ENCODE measurements at regions not wholly inside any gene's neighbourhood (a gene's known extent, or its start where the extent isn't known, plus 50 kb on each side); places are given as distances from the start of the nearest gene placed in this dataset.

- H4K91ac ChIP-seq (ENCODE audit: insufficient read depth, low read depth, low read length): no peak overlapping the region
- no peak overlapping the region for H2BK5ac ChIP-seq (ENCODE audit: low read depth, low read length, poor library complexity, severe bottlenecking)
- no peaks in the 10 kb centered on the region for H3K36me3 ChIP-seq (ENCODE audit: control insufficient read depth, insufficient read depth, low read length)
- H3K9me3 ChIP-seq (ENCODE audit: control insufficient read depth, insufficient read depth, low read length): no peaks in the 10 kb centered on the region; the same call in 1 of the 2 replicates
- H2AFZ ChIP-seq (replicated peaks; ENCODE audit: low read length, poor library complexity): no peak overlapping the region
- ATAC-seq (ENCODE audit: low read depth): no peak
- no peaks in the 10 kb centered on the region for H3K4me1 ChIP-seq (ENCODE audit: control insufficient read depth, insufficient read depth, low read length)
- H3K18ac ChIP-seq (ENCODE audit: low read depth, low read length): no peak overlapping the region
- no peaks in the 10 kb centered on the region for H3K27me3 ChIP-seq (ENCODE audit: control insufficient read depth, insufficient read depth, low read length)
- H4K20me1 ChIP-seq (ENCODE audit: insufficient read depth, low read length): no peaks in the 10 kb centered on the region
- no peaks in the 10 kb centered on the region for H3K79me1 ChIP-seq (ENCODE audit: low read depth in 1 of 2, low read length in 2 of 2)
- no TSS peak for BruUV-seq (replicated peaks)
- dilution Hi-C loops (cut with HindIII; ENCODE audit: low sequenced_read_pairs, unreplicated experiment): no loop called here
- no peak overlapping the region for H3K56ac ChIP-seq (ENCODE audit: extremely low read depth, insufficient read depth, low read length)
- no peak overlapping the region for H3K23ac ChIP-seq (ENCODE audit: low read depth, low read length)
- no peak for DNase-seq
- H2AK5ac ChIP-seq (ENCODE audit: low read depth, low read length): no peak overlapping the region
- H3K9me1 ChIP-seq (ENCODE audit: insufficient read depth, low read length): no peaks in the 10 kb centered on the region
- H4K8ac ChIP-seq (ENCODE audit: low read depth in 2 of 2, low read length in 2 of 2): no peak overlapping the region
- H3K4me3 ChIP-seq (ENCODE audit: insufficient read depth, low read depth, low read length): no peak overlapping the region
- CTCF ChIA-PET: no interaction called here
- intact Hi-C loops (cut with micrococcal nuclease): no loop called here
- POLR2A ChIA-PET (ENCODE audit: unreplicated experiment): no interaction called here
- no peak overlapping the region for H2BK120ac ChIP-seq (ENCODE audit: low read depth, low read length)
- no peak overlapping the region for H3K14ac ChIP-seq (replicated peaks; ENCODE audit: low read depth, low read length)
- TF ChIP-seq RFX5 (IDR thresholded peaks at IDR 0.05; ENCODE audit: low read depth, low read length) (no peak), CHD1 (IDR thresholded peaks at IDR 0.05; ENCODE audit: low read depth, low read length) (no peak), MAZ (IDR thresholded peaks at IDR 0.05; ENCODE audit: borderline replicate concordance, low read depth, low read length) (no peak), FOS (IDR thresholded peaks at IDR 0.05; ENCODE audit: low read depth, low read length) (no peak), RCOR1 (IDR thresholded peaks at IDR 0.05; ENCODE audit: insufficient replicate concordance, low read length) (no peak), BHLHE40 (IDR thresholded peaks at IDR 0.05; ENCODE audit: low read depth, low read length) (no peak), RAD21 (IDR thresholded peaks at IDR 0.05; ENCODE audit: low read length) (no peak), MXI1 (IDR thresholded peaks at IDR 0.05; ENCODE audit: borderline replicate concordance, low read depth, low read length) (no peak), NFE2L2 (IDR thresholded peaks at IDR 0.05; ENCODE audit: low read depth, low read length) (no peak)
- TF ChIP-seq, protein P1, sequence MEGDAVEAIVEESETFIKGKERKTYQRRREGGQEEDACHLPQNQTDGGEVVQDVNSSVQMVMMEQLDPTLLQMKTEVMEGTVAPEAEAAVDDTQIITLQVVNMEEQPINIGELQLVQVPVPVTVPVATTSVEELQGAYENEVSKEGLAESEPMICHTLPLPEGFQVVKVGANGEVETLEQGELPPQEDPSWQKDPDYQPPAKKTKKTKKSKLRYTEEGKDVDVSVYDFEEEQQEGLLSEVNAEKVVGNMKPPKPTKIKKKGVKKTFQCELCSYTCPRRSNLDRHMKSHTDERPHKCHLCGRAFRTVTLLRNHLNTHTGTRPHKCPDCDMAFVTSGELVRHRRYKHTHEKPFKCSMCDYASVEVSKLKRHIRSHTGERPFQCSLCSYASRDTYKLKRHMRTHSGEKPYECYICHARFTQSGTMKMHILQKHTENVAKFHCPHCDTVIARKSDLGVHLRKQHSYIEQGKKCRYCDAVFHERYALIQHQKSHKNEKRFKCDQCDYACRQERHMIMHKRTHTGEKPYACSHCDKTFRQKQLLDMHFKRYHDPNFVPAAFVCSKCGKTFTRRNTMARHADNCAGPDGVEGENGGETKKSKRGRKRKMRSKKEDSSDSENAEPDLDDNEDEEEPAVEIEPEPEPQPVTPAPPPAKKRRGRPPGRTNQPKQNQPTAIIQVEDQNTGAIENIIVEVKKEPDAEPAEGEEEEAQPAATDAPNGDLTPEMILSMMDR (conservative IDR thresholded peaks at IDR 0.05; ENCODE audit: low read depth, low read length): no peak
- H2BK15ac ChIP-seq (ENCODE audit: low read depth, low read length): no peak overlapping the region
- no peak overlapping the region for H3K4ac ChIP-seq (ENCODE audit: low read depth, low read length)
- no peak overlapping the region for H3K4me2 ChIP-seq (ENCODE audit: low read depth, low read length)
- no peak overlapping the region for H4K5ac ChIP-seq (ENCODE audit: low read depth, low read length)
- no peak overlapping the region for H2AK9ac ChIP-seq (replicated peaks; ENCODE audit: low read depth, low read length, poor library complexity)
- no peak overlapping the region for H3K9ac ChIP-seq (ENCODE audit: low read depth, low read length)
- H3K27ac ChIP-seq (ENCODE audit: insufficient read depth, low read length): no peak overlapping the region
- no peak overlapping the region for H2BK20ac ChIP-seq (ENCODE audit: low read depth, low read length)
- in situ Hi-C loops (cut with MboI; ENCODE audit: low sequenced_read_pairs): no loop called here
- no CpG with 5 or more reads among the region's 2 CpGs for WGBS, 2 experiments (ENCODE audit: extremely low coverage in 2 of 2, insufficient read length in 1 of 2)
Measured at GRCh38 chr3:87719060-87719459, 339.7 kb downstream of the CGGBP1 start.

Measured in IMR-90 (cell line).